HG03103 (cell line): ENCODE measurements at regions not wholly inside any gene's neighbourhood (a gene's known extent, or its start where the extent isn't known, plus 50 kb on each side); places are given as distances from the start of the nearest gene placed in this dataset.

Experiments used
- ATAC-seq: cut with Tn5 transposase; IDR thresholded peaks from one replicate; pipeline ENCODE4 v1.9.1; 2021; ENCODE audit warnings: low read depth; ENCODE audit not compliant: unreplicated experiment

DNA sequence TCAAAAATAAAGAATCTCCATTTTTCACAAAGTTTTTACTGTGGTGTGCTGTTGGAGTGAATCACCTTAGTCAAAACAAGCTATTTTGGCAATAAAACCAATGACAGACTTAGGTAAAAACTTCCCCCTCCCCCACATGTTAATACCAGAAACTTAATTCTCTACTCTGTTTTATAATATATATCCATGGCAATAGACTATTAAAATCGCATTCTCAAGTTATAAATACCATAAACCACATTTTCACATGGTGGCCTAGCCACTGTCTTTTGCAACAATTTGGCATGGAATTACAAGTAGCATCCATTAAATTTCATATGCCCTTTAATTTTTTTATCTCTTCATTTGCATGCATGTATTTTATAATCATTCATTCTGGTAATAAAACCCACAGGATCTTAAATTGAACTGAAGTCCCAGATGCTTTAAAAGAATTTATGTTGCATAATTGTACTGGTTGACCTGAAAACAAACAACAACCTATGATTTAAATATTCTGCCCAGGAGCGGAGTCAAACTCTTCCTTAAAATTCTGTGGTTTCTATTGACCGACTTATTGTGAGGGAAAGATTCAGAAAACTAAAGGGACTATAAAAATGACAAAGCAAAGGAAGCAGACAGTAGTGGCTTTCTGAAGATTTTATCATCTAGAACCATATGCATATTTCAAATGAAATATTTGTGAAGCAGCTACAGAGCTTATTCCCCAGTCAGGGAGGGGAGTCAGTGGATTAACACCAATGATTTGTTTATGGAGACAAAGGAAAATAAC, 229.0 kb upstream of the TBL1XR1 start:
- ATAC-seq: no peak

DNA sequence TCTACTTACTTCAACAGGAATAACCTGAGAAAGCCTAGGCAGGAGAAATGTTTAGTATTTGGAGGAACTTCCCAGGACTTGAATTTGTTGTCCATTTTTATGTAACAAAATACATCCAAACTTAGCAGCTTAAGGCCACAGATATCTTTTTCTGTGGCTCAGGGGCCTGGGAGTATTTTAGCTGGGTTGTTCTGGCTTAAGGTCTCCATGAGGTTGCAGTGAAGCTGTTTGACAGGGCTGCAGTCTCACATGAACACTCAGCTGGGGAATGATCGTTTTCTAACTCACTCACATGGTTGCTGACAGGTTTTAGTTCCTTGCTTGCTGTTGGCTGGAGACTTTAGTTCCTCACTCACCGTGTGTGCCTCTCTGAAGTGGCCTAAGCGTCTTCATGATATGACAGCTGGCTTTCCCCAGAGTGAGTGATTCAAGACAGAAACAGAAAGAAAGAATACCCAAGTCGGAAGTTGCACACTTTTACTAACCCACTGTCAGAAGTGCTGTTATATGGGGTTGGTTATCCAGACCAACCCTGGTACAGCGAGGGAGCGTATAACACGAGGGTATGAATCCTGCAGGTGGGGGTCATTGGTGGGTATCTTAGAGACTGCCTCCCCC, 229.7 kb upstream of the TBL1XR1 start:
- peak; percentile 99 for ATAC-seq

DNA sequence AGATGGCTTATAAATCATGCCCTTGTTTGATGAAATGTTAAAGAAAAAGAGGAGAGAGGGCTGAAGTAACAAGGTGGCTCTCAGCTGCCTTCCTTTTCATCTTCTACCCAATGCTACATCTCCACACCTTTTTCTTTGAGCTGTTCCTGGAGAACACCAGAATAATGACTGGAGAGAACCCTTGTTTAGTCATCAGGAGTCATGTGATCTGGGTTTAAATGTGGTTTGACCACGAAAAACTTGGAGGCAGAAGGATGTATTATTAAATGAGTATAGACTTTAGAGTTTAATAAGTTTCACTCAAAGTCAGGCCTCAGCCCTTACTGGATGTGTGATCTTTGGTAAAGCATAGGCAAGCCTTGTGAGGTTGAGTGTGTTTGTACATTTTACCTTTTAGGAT, 230.3 kb upstream of the TBL1XR1 start:
- ATAC-seq: no peak

- ATAC-seq: no peak
Measured at GRCh38 chr3:177429079-177429478, 231.8 kb upstream of the TBL1XR1 start.

- no peak for ATAC-seq
Measured at GRCh38 chr3:177429771-177430170, 232.5 kb upstream of the TBL1XR1 start.

GRCh38 chr3:177430653-177431052, 233.4 kb upstream of the TBL1XR1 start:
- ATAC-seq: no peak

GRCh38 chr3:177431525-177432176, 234.4 kb upstream of the TBL1XR1 start:
- no peak for ATAC-seq

DNA sequence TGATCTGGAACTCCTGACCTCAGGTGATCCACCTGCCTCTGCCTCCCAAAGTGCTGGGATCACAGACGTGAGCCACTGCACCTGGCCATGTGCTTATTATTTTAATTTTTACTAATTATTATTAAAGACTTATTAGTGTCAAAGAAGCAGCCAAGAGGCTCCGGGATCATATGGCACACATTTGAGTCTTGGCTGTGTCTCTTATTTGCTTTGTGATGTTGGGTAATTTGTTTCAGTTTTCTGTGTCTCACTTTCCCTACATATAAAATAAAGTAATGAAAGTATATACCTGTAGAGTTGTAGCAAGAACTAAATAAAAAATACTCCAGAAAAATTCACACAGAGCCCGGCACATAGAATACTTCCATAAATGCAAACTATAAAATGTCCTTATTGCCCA, 238.0 kb upstream of the TBL1XR1 start:
- no peak for ATAC-seq

GRCh38 chr3:177437513-177438337, 240.4 kb upstream of the TBL1XR1 start:
- no peak for ATAC-seq

GRCh38 chr3:177438596-177439220, 241.4 kb upstream of the TBL1XR1 start:
- ATAC-seq: no peak

- no peak for ATAC-seq
Measured at GRCh38 chr3:177439694-177440269, 242.5 kb upstream of the TBL1XR1 start.

DNA sequence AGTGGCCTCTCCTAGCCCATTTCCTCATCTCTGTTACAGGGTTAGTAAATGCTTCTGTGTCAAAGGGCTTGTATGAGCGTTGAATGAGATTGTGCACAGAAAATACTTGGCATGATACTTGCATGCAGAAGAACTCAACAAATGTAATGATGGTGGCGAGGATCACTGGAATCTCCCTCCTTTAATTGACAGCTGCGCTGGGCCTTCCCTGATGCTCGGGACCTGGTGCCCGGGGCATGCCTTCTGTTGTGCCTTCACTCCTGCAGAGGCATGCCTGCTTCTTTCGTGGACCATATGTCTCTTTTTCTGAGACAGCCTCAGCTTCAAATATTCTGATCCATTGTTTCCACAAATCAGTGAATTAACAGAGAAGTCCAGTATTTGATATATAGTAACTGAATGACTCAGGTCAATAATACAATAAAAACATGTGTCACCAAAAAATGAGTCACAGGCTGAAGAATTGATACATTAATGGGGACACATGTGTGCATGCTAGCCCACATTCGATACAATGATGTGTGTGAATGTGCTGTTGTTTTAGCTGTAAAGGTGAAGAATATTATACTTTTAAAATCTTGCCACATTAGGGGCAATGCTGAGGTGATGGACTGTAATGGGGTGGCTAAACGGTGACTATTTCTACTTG, 243.3 kb upstream of the TBL1XR1 start:
- ATAC-seq: no peak

GRCh38 chr3:177441276-177441812, 244.1 kb upstream of the TBL1XR1 start:
- ATAC-seq: no peak

- peak; percentile 98 for ATAC-seq
Measured at GRCh38 chr3:177441813-177442646, 244.7 kb upstream of the TBL1XR1 start.

DNA sequence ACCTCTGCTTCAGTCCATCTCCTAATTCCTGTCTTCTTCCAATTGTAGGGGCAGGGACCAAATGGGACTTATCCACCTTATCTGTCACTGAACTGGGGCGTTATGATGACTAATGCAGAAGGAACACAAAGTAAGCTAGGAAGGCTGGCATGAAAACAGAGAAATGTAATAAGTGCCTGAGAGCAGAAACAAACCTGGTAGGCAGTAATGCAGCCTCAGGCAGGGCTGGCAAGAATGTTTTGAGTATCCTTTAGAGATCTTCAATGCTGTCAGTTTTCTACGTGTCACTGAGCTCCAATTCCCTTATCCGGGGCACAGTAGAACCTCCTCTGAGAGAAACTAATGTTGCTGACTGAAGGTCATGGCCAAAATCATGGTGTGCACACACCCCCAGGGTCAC, 246.2 kb upstream of the TBL1XR1 start:
- no peak for ATAC-seq

- ATAC-seq: no peak
Measured at GRCh38 chr3:177444696-177445095, 247.4 kb upstream of the TBL1XR1 start.

GRCh38 chr3:177445549-177445948, 248.3 kb upstream of the TBL1XR1 start:
- no peak for ATAC-seq

DNA sequence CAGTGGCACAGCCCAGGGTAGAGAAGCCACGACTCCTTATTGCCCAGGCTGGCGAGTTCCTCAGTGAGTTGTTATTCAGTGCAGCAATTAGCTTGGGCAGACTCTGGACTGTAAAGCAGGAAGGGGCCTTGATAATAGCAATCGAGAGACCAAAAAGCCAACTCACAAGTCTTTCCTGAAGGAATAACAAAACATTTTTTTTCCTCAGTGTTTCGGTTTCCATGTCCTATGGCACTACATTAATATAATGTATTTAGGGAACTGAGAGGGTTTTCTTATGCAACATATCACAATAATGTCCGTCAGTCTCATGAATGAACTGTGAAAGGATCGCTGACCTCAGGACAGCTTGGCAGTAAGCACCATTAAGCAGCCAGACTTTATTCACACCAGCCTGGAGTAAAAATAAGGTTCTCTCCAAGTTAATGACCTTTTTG, 248.9 kb upstream of the TBL1XR1 start:
- ATAC-seq: no peak
